ENCODE measurements at regions not wholly inside any gene's neighbourhood (a gene's known extent, or its start where the extent isn't known, plus 50 kb on each side); places are given as distances from the start of the nearest gene placed in this dataset.
"Not testable (repeated sequence)": the region's sequence is repeated elsewhere in the genome, so short reads cannot be mapped to it uniquely, and the experiment has no call there.

GRCh38 chr7:132030086-132030568 lies 473.7 kb upstream of the PODXL start:
- DNase-seq (ENCODE audit: low read depth, low spot score), result no peak

GRCh38 chr7:132029369-132030085 lies 473.1 kb upstream of the PODXL start:
- no peak for DNase-seq (ENCODE audit: low read depth, low spot score)

DNA sequence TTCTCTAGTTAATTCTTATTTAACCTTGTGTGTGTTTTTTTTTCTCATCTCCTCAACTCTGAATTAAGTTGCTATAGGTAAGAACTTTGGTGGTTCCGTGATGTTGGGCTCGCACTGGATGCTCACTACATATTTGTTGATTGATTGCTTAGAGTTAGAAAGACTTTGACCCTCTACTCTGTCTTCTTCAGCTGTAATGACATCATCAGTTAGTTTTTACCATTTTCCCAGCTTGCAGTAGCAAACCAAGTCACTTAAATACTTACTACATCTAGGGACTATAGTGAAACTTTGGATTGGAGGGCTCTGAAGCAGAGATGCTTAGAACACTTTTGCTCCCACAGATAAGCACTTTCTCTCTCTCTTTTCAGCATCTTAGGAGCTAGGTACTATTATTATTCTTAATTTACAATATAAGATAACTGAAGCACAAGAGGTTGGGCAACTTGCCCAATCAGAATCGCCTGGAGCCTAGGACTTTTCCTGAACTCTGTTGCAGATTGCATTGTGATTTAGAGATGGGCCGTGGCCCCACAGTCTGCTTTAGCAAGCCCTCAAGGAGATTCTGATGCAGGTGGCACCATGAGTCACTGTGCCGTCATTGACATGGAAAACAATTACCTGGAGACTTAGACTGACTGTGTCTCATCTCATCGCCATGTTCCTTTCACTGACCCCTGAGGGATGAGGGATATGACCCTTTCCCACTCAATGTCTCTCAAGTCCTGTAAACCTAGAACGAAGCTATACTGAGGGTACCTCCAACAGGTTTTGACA lies 471.9 kb upstream of the PODXL start:
- DNase-seq (ENCODE audit: low read depth, low spot score), result no peak

DNA sequence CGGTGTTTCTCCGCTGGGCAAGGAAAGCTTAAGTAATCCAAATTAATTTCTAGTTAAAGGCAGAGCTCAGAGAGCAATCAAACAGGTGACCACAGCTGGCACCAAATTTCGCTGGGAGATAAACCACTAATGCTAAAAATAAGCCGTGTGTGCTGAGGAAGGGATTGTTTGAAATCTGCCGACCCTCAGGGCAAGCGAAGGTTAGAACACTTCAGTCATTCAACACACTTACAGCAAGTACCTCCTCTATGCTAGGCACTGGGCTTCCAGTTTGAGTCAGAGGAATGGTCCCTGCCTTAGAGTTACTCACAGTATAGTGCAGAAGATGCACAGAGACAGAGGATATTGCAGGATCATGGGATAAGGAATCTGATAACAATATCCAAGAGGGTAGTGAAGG lies 467.9 kb upstream of the PODXL start:
- DNase-seq (ENCODE audit: low read depth, low spot score), result no peak

- no peak for DNase-seq (ENCODE audit: low read depth, low spot score)
Observed at GRCh38 chr7:132023466-132023865, 467.0 kb upstream of the PODXL start.

GRCh38 chr7:132022188-132022587 lies 465.8 kb upstream of the PODXL start:
- DNase-seq (ENCODE audit: low read depth, low spot score), result no peak

DNA sequence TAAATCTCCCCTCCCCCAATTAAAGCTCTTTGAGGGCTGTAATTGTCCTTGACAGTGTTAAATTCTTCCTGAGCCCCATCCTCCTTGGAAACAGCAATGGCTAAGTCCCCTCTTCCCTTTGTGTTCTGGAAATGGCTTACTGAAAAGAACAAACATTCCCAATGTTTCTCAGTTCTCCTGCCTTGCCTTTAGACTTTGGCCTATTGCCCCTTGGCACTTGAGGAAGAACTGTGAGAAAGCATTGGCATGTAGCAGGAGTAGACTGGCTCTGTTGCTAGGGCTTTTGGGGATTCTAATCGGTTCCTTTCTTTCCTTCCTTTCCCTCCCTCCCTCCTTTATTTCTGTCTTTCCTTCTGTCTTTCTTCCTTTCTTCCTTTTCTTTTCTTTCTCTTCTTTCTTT lies 463.3 kb upstream of the PODXL start:
- DNase-seq (ENCODE audit: low read depth, low spot score), result no peak

GRCh38 chr7:132009778-132010177 lies 453.4 kb upstream of the PODXL start:
- peak; percentile 17 for DNase-seq (ENCODE audit: low read depth, low spot score)

DNA sequence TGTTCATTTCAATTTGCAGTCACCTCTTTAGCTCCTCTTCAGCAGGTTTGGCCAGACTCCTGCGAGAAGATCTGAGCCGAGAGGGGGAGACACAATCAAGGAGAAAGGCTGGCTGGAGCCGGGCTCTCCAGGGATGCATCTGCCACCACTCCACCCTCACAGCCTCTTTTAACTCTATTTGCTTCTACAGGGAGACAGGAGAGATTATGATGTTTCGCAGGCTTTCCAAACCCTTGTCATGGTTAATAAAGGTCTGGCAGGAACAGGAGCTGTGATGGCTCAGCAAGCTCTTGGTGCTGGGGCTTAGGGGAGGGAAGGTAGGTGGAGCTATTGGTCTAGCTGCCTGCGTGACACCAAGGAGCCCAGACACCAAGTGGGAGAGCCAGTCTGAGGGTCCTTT lies 448.1 kb upstream of the PODXL start:
- no peak for DNase-seq (ENCODE audit: low read depth, low spot score)

GRCh38 chr7:132002343-132002968 lies 446.0 kb upstream of the PODXL start:
- DNase-seq (ENCODE audit: low read depth, low spot score), result no peak

DNA sequence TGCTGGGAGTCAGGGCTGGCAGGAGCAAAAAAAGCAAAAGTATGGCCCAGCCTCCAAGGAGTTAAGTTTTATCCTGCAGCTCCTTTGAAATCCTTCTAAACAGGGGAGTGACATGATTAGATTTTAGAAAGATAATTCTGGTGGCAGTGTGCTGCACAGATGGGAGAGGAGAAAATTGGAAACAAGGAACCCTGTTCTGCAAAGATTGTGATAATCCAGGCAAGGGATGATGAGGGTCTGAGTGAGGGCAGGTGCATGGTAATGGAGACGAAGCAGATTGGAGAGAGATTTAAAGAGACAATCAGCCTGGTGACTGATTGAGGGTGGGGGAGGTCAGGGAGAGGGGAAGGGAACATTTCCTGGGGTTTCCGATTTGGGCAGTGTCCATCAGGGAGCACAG lies 444.7 kb upstream of the PODXL start:
- no peak for DNase-seq (ENCODE audit: low read depth, low spot score)

GRCh38 chr7:131999193-131999592 lies 442.8 kb upstream of the PODXL start:
- DNase-seq (ENCODE audit: low read depth, low spot score), result no peak

- DNase-seq (ENCODE audit: low read depth, low spot score), result no peak
Observed at GRCh38 chr7:131995324-131995723, 438.9 kb upstream of the PODXL start.

DNA sequence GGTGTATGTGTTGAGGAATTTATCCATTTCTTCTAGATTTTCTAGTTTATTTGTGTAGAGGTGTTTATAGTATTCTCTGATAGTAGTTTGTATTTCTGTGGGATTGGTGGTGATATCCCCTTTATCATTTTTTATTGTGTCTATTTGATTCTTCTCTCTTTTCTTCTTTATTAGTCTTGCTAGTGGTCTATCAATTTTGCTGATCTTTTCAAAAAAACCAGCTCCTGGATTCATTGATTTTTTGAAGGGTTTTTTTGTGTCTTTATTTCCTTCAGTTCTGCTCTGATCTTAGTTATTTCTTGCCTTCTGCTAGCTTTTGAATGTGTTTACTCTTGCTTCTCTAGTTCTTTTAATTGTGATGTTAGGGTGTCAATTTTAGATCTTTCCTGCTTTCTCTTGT lies 424.6 kb upstream of the PODXL start:
- DNase-seq (ENCODE audit: low read depth, low spot score), result not testable (repeated sequence)

DNA sequence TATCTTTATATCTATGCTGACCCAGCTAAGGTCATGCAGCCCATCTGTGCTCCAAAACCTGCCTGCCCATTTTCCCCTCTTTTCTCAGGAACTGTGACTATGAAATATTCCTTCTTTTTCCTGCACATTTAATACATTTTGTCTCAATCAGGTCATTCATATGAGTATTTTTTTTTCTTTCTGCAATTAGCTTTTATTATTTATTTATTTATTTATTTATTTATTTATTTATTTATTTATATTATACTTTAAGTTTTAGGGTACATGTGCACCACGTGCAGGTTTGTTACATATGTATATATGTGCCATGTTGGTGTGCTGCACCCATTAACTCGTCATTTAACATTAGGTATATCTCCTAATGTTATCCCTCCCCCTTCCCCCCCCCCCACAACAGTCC lies 421.7 kb upstream of the PODXL start:
- not testable (repeated sequence) for DNase-seq (ENCODE audit: low read depth, low spot score)

GRCh38 chr7:131976411-131976810 lies 420.0 kb upstream of the PODXL start:
- no peak for DNase-seq (ENCODE audit: low read depth, low spot score)

- no peak for DNase-seq (ENCODE audit: low read depth, low spot score)
Observed at GRCh38 chr7:131974671-131975070, 418.2 kb upstream of the PODXL start.

DNA sequence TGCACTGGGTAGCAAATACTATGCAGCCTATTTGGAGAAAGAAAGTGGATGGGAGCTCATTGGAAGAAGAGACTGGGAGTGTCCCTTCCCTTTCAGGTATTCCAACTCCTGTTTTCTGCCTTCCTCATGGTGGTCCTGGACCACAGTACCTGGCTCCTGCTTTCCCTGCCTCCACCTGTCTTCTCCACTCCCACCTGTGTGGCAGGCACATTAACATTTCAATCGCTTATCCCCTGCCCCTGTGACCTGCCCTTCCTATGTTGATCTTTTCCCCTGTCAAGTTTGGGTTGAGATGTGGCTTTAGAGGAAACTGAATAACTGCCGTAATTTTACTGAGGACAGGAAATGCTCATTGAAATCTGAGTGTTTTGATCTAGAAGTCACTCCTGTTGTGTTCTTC lies 415.8 kb upstream of the PODXL start:
- DNase-seq (ENCODE audit: low read depth, low spot score), result no peak

DNA sequence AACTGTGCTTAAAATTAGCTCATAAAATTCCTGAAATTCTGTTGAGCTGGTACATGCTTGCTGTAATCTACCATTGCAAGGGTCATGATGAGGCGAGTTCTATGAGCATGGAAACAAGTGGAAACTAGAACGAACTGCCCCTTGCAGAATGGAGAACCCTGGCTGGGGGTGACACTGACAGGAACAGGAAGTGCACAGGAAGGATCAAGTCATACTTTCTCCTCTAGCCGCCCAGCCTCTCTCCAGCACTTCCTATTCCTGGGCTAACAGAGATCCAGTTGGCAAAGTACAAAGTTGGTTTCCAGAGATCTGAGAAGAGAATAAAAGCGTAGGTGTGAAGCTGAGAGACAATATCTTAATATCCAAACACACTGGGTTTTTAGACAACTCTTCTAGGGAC lies 414.2 kb upstream of the PODXL start:
- no peak for DNase-seq (ENCODE audit: low read depth, low spot score)

GRCh38 chr7:131969560-131969959 lies 413.1 kb upstream of the PODXL start:
- no peak for DNase-seq (ENCODE audit: low read depth, low spot score)

- no peak for DNase-seq (ENCODE audit: low read depth, low spot score)
Observed at GRCh38 chr7:131967216-131967730, 410.8 kb upstream of the PODXL start.

GRCh38 chr7:131964203-131964602 lies 407.8 kb upstream of the PODXL start:
- no peak for DNase-seq (ENCODE audit: low read depth, low spot score)
